Right lobe of liver (tissue), 6 donors: ENCODE measurements at regions not wholly inside any gene's neighbourhood (a gene's known extent, or its start where the extent isn't known, plus 50 kb on each side); places are given as distances from the start of the nearest gene placed in this dataset.

Experiments
- ATAC-seq, 4 donors: fragments of 200-7000 bp; cut with Tn5 transposase; one replicate each; pipeline ENCODE4 v1.9.1; 2020; ENCODE audit warnings: mild to moderate bottlenecking in 4 of 4, moderate library complexity in 4 of 4
- DNase-seq, 3 donors: peaks; one replicate each; pipeline ENCODE4 v3.0.0-alpha.2; 2020
- H3K27ac ChIP-seq, 3 donors: fragments of 200-600 bp; one replicate each; pipeline ENCODE4 v1.8.0; 2022
- H3K27me3 ChIP-seq, 2 donors: fragments of 200-600 bp; one replicate each; pipeline ENCODE4 v1.8.0; 2022
- H3K36me3 ChIP-seq, 4 donors: fragments of 200-600 bp; sonication (generic) in 1 of 4; one replicate each; pipeline versions ENCODE4 v1.5.1 to v1.8.0; 2017 to 2022; ENCODE audit warnings: control low read depth in 1 of 4
- H3K4me1 ChIP-seq, 4 donors: fragments of 200-600 bp; sonication (generic) in 1 of 4; one replicate each; pipeline versions ENCODE4 v1.5.1 to v1.8.0; 2017 to 2022; ENCODE audit warnings: control low read depth in 1 of 4
- H3K4me3 ChIP-seq, 3 donors: fragments of 200-600 bp; one replicate each; pipeline ENCODE4 v1.8.0; 2022
- H3K9me3 ChIP-seq, 4 donors: fragments of 200-600 bp; sonication (generic) in 1 of 4; one replicate each; pipeline versions ENCODE4 v1.5.1 to v1.8.0; 2017 to 2022; ENCODE audit warnings: control low read depth in 1 of 4
- POLR2A ChIP-seq: fragments of 450-650 bp; IDR thresholded peaks from one replicate; pipeline ENCODE4 v1.6.1; 2017; ENCODE audit warnings: antibody characterized with exemption, mild to moderate bottlenecking
- WGBS: methylation state at CpG from one replicate; pipeline ENCODE4 v1.1.6; 2018; ENCODE audit warnings: low coverage, low lambda C conversion rate; ENCODE audit not compliant: insufficient coverage; ENCODE audit errors: missing lambda C conversion rate; 5-methylcytosine and 5-hydroxymethylcytosine counted together
- intact Hi-C, 2 donors: fragments of 100-400 bp; cut with DNase I; formaldehyde crosslinking; loops; one replicate each; pipeline versions ENCODE4 v1.11.2 to v1.14.1; 2022
- TF ChIP-seq, protein P1 (sequence below), 4 donors: fragments of 200-600 bp in 3 of 4; fragments of 450-650 bp in 1 of 4; IDR thresholded peaks; one replicate each; pipeline versions ENCODE4 v1.5.1 to v1.8.0; 2016 to 2022; ENCODE audit warnings: antibody characterized with exemption in 4 of 4, mild to moderate bottlenecking in 2 of 4
- donor health status: DM: no; HTN: yes; CAD: no.
- donor health status: DM: no; HTN: no; CAD: no.
- donor health status: DM: no; HTN: no; CAD: no.
- donor health status: DM: no; HTN: yes; CAD: no.
- donor health status: DM: no; HTN: yes; CAD: no.

DNA sequence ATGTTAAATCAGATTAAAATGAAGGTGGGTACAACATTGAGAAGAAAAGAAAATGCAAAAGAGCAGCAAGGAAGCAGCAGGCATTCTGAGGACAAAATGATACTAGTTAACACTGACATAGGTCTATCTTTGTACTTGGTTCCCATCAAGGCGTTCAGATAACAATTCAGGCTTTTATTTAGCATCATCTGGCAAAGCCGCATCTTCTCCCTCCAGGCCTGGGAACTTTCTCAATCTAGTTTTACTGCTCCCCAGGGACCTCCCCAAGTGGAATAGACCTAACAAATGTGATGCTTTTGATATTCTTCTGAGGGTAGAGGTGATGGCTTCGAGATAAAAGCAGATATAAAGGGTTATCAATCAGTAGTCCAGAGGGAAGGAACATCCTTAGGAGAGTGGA, 130.6 kb downstream of the C3orf38 start:
- no peaks in the 10 kb centered on the region for H3K36me3 ChIP-seq
- H3K9me3 ChIP-seq, result no peaks in the 10 kb centered on the region
- H3K27me3 ChIP-seq, result no peaks in the 10 kb centered on the region
- TF ChIP-seq, protein P1, sequence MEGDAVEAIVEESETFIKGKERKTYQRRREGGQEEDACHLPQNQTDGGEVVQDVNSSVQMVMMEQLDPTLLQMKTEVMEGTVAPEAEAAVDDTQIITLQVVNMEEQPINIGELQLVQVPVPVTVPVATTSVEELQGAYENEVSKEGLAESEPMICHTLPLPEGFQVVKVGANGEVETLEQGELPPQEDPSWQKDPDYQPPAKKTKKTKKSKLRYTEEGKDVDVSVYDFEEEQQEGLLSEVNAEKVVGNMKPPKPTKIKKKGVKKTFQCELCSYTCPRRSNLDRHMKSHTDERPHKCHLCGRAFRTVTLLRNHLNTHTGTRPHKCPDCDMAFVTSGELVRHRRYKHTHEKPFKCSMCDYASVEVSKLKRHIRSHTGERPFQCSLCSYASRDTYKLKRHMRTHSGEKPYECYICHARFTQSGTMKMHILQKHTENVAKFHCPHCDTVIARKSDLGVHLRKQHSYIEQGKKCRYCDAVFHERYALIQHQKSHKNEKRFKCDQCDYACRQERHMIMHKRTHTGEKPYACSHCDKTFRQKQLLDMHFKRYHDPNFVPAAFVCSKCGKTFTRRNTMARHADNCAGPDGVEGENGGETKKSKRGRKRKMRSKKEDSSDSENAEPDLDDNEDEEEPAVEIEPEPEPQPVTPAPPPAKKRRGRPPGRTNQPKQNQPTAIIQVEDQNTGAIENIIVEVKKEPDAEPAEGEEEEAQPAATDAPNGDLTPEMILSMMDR (IDR thresholded peaks at IDR 0.05), result no peak
- no peak for TF ChIP-seq POLR2A
- intact Hi-C loops, result no loop called here
- no peak for DNase-seq
- ATAC-seq, result no peak
- H3K4me1 ChIP-seq, result no peaks in the 10 kb centered on the region
- no peak overlapping the region for H3K4me3 ChIP-seq
- WGBS, result 23% methylated on average over 3 of the region's 3 CpGs
- H3K27ac ChIP-seq, result no peak overlapping the region

DNA sequence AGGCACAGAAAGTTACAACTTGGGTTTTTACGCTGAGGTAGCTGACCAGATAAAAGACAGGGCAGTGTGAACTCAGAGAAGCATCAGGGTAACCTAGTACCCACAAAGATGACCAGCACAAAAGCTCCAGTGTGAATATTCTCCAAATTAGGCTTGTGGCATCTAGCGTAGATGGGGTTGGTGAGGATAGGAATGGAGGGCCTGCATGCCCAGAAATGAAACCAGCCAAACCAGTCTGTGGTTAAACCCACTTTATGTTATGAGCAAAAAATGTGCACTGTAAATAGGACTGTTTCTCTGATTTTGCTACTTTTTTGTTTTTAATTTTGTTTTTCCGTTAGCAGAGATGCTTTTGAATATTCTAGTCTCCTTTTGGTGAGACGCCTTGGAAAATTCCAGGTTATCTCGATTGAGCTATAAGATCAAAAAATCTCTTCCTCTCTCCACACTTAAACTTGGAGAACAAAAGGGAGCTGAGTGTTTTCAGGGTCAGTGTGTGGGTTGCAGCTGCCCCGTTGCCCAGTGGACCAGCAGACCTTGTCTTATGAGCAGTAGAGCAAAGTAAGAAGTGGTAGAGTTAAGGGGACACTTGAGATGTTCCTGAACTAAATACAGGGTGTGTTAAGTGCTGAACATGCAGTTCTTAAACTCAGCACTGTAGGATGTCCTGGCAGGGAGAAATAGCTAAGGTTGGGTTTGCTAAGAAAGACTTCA, 132.9 kb downstream of the C3orf38 start:
- Histone ChIP-seq H3K36me3 (no peaks in the 10 kb centered on the region), H3K9me3 (no peaks in the 10 kb centered on the region), H3K27me3 (no peaks in the 10 kb centered on the region), H3K4me1 (no peaks in the 10 kb centered on the region), H3K4me3 (no peak overlapping the region), H3K27ac (no peak overlapping the region)
- 52% methylated on average over 6 of the region's 6 CpGs for WGBS
- DNase-seq, result no peak
- intact Hi-C loops, result no loop called here
- ATAC-seq, result no peak
- TF ChIP-seq POLR2A, result no peak
- TF ChIP-seq, protein P1 (IDR thresholded peaks at IDR 0.05), result no peak

DNA sequence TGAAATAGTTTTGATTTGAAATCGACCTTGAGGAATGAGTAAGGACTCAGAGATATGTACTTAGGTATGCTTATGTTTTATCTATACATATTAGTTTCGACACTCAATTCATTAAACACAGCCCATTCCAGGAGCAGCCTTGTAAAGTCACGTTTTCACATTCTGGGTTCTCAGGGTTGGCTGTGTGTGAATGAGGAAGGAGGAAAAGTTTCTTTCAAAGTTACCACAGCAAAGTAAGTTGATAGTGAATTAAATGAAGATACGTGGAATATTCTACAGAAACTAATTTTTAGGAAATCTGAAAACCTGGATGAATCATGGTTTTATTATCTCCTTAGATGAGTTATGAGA, 133.5 kb downstream of the C3orf38 start:
- WGBS, result 37% methylated on average over 4 of the region's 4 CpGs
- H3K27me3 ChIP-seq, result no peaks in the 10 kb centered on the region
- H3K4me3 ChIP-seq, result no peak overlapping the region
- intact Hi-C loops, result no loop called here
- H3K4me1 ChIP-seq, result no peaks in the 10 kb centered on the region
- DNase-seq (no peak), ATAC-seq (no peak)
- no peaks in the 10 kb centered on the region for H3K36me3 ChIP-seq
- no peak overlapping the region for H3K27ac ChIP-seq
- no peaks in the 10 kb centered on the region for H3K9me3 ChIP-seq
- no peak for TF ChIP-seq POLR2A
- TF ChIP-seq, protein P1 (IDR thresholded peaks at IDR 0.05), result no peak

DNA sequence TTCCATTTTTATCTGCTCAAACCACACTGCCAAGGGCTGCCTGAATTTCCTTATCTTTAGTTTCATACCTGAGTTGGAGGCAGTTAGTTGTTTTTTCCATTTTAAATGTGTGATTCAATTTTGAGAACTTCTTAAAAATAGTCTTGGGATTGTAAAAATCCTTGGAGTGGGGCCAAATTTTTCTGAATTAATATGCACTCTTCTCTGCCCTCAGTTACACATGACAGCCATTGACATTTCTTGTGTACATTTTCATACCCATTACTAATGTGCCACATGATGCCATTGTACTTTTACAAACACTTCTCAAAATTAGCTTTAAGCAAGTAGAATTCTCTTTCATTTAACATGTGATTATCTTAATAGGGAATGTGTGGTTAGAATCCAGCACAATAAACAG, 141.7 kb downstream of the C3orf38 start:
- H3K36me3 ChIP-seq, result no peaks in the 10 kb centered on the region
- no peak for TF ChIP-seq POLR2A
- TF ChIP-seq, protein P1 (IDR thresholded peaks at IDR 0.05), result no peak
- no peaks in the 10 kb centered on the region for H3K9me3 ChIP-seq
- ATAC-seq, result no peak
- H3K4me3 ChIP-seq, result no peak overlapping the region
- intact Hi-C loops, result no loop called here
- H3K27ac ChIP-seq, result no peak overlapping the region
- no peaks in the 10 kb centered on the region for H3K27me3 ChIP-seq
- DNase-seq, result no peak
- H3K4me1 ChIP-seq, result no peaks in the 10 kb centered on the region

DNA sequence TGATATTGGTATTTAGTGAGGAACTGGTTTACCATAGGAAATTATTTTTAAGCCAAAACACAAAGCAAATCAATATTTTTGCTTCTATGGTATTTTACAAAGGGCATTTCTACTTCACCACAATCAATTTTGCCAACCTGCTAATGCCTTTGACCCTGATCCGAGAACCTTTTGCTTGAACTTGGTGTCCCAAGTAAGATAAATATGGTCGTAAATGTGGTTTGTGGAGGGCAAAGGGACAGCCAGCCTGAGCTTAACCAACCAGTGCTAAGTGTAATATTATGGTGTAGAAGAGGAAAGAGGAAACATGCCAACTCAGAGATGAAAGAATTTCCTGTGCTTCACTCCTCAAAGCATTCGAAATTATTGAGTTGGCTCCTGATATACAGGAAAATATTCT, 148.4 kb downstream of the C3orf38 start:
- ATAC-seq (no peak), DNase-seq (no peak)
- Histone ChIP-seq H3K4me3 (no peak overlapping the region), H3K9me3 (no peaks in the 10 kb centered on the region), H3K36me3 (no peaks in the 10 kb centered on the region), H3K27me3 (no peaks in the 10 kb centered on the region), H3K4me1 (no peaks in the 10 kb centered on the region), H3K27ac (no peak overlapping the region)
- intact Hi-C loops, result no loop called here
- TF ChIP-seq, protein P1 (IDR thresholded peaks at IDR 0.05), result no peak
- no peak for TF ChIP-seq POLR2A
- WGBS, result 32% methylated on average over 3 of the region's 3 CpGs
